ENCODE measurements at regions not wholly inside any gene's neighbourhood (a gene's known extent, or its start where the extent isn't known, plus 50 kb on each side); places are given as distances from the start of the nearest gene placed in this dataset.
"Not testable (repeated sequence)": the region's sequence is repeated elsewhere in the genome, so short reads cannot be mapped to it uniquely, and the experiment has no call there.

GRCh38 chr21:34274001-34274400, 89.8 kb upstream of the KCNE2 start:
- DNase-seq: no peak

GRCh38 chr21:34276711-34277425, 86.9 kb upstream of the KCNE2 start:
- DNase-seq: no peak

GRCh38 chr21:34278451-34278850, 85.4 kb upstream of the KCNE2 start:
- no peak for DNase-seq

- DNase-seq: no peak
Measured at GRCh38 chr21:34279285-34279684, 84.5 kb upstream of the KCNE2 start.

- DNase-seq: no peak
Measured at GRCh38 chr21:34279883-34280282, 83.9 kb upstream of the KCNE2 start.

GRCh38 chr21:34280389-34280795, 83.4 kb upstream of the KCNE2 start:
- DNase-seq: no peak

GRCh38 chr21:34280959-34281358, 82.8 kb upstream of the KCNE2 start:
- no peak for DNase-seq

- DNase-seq: no peak
Measured at GRCh38 chr21:34282223-34282622, 81.6 kb upstream of the KCNE2 start.

- no peak for DNase-seq
Measured at GRCh38 chr21:34284666-34285065, 79.1 kb upstream of the KCNE2 start.

GRCh38 chr21:34288042-34288441, 75.8 kb upstream of the KCNE2 start:
- not testable (repeated sequence) for DNase-seq

GRCh38 chr21:34289856-34290255, 74.0 kb upstream of the KCNE2 start:
- no peak for DNase-seq

- DNase-seq: no peak
Measured at GRCh38 chr21:34296878-34297277, 66.9 kb upstream of the KCNE2 start.

- DNase-seq: no peak
Measured at GRCh38 chr21:34298534-34299167, 65.2 kb upstream of the KCNE2 start.

- DNase-seq: no peak
Measured at GRCh38 chr21:34299168-34299539, 64.7 kb upstream of the KCNE2 start.

- no peak for DNase-seq
Measured at GRCh38 chr21:34302521-34302920, 61.3 kb upstream of the KCNE2 start.

- DNase-seq: no peak
Measured at GRCh38 chr21:34305605-34306604, 57.9 kb upstream of the KCNE2 start.

- no peak for DNase-seq
Measured at GRCh38 chr21:34307991-34308532, 55.7 kb upstream of the KCNE2 start.

- DNase-seq: no peak
Measured at GRCh38 chr21:34311561-34312330, 52.1 kb upstream of the KCNE2 start.

- DNase-seq: no peak
Measured at GRCh38 chr21:34313116-34313515, 50.7 kb upstream of the KCNE2 start.
